ENCODE measurements at regions not wholly inside any gene's neighbourhood (a gene's known extent, or its start where the extent isn't known, plus 50 kb on each side); places are given as distances from the start of the nearest gene placed in this dataset.

DNA sequence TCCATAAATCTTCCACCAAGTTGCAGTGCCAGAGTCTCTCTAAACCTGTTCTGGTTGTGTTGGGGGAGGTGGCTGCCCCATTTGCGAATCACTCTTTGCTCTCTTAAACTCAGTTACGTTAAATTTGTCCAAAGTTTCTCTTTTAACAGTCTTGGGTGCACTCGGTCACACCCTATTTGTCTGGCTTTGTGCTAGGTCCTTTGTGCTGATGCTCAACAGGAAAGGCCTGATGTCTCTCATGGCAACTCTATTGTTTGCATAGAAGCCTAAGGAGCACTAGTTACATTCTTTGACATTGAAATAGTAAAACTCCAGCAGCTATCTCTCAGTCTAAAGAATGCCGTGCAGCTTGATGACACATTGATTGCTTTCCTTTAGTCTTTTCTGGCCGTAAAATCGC, 105.1 kb downstream of the TRMT11 start:
- POLR2A ChIA-PET, result no interaction called here
- no peak overlapping the region for H3K27ac Mint-ChIP-seq
- no peak overlapping the region for H3K4me3 Mint-ChIP-seq
- H3K36me3 Mint-ChIP-seq, result peaks cover 6 to 19% (median 9%) of the 10 kb centered on the region in 3 donors
- H3K4me1 Mint-ChIP-seq, result peaks cover 0 to 4% (median under 1%) of the 10 kb centered on the region in 4 donors
- no peak for DNase-seq
- H3K9me3 Mint-ChIP-seq, result no peaks in the 10 kb centered on the region
- ATAC-seq, result no peak
- no peaks in the 10 kb centered on the region for H3K27me3 Mint-ChIP-seq

DNA sequence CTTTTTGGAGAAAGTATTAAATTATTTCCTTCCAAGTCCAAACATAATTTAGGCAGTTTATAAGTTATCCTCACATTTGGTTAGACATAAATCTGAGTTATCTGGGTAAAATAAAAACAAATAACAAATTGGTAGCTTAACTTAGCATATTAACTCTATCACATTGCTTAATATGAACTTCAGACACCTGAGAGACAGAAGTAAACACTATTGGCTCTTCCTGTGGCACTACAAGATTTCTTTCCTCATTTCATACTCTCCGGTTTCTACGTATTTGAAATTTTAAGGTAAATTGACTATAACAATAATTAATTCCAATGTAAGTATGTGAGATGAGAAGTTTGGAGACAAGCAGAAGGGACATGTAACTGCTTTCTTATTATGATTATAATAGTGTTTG, 106.8 kb downstream of the TRMT11 start:
- H3K27me3 Mint-ChIP-seq, result no peaks in the 10 kb centered on the region

DNA sequence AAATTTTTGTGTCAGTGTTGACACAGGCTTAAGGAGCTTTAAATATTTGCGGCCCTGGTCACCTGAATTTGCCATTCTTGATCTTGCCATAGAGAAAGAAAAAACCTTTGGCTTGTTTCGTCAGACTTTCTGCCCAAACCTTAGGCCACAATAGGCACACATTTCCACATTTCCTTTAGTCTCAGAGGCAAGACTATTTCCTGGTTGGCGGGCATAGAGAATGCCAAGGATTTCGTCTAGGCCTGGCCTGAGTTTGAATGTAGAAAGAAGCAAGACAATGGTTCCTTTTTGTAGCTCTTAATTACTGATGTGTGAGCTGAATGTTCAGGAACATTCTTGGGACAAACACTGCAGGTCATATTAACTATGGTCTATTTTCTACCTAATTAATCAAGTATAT, 108.1 kb downstream of the TRMT11 start:
- Mint-ChIP-seq H3K36me3 (peaks cover 3 to 14% (median 6%) of the 10 kb centered on the region in 3 donors), H3K4me3 (no peak overlapping the region), H3K9me3 (no peaks in the 10 kb centered on the region), H3K4me1 (peaks cover 0 to 4% (median 0%) of the 10 kb centered on the region in 4 donors), H3K27me3 (no peaks in the 10 kb centered on the region), H3K27ac (no peak overlapping the region)
- ATAC-seq (no peak), DNase-seq (no peak)
- POLR2A ChIA-PET, result no interaction called here

More for the DNA sequence above, 106.8 kb downstream of the TRMT11 start:
- no peak for DNase-seq
- no peak overlapping the region for H3K27ac Mint-ChIP-seq
- POLR2A ChIA-PET, result no interaction called here
- H3K36me3 Mint-ChIP-seq, result peaks cover 6 to 19% (median 7%) of the 10 kb centered on the region in 3 donors
- no peaks in the 10 kb centered on the region for H3K9me3 Mint-ChIP-seq
- no peak overlapping the region for H3K4me3 Mint-ChIP-seq
- no peak for ATAC-seq
- peaks cover 0 to 4% (median 0%) of the 10 kb centered on the region in 4 donors for H3K4me1 Mint-ChIP-seq

DNA sequence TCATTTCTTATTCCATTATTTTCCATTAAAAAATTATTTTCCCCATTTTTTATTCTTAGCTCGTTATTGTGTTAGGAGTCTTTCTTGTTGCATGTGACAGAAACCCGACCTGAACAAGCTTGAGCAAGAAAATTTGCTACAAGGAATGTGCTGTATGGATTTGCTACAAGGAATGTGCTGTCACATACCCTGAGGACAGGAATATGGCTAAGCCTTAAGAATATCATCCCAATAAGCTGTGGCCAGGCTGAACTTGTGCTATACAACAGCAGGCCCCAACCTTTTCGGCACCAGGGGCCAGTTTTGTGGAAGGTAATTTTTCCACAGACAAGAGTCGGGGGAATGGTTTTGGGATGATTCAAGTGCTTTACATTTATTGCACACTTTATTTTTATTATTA, 114.0 kb downstream of the TRMT11 start:
- Mint-ChIP-seq H3K27me3 (no peaks in the 10 kb centered on the region), H3K9me3 (peaks cover 0 to 11% (median 0%) of the 10 kb centered on the region in 9 donors), H3K36me3 (peaks cover 22 to 30% (median 23%) of the 10 kb centered on the region in 3 donors), H3K4me1 (peaks cover 0 to 4% (median 0%) of the 10 kb centered on the region in 4 donors), H3K4me3 (no peak overlapping the region), H3K27ac (no peak overlapping the region)
- DNase-seq (no peak), ATAC-seq (no peak)
- POLR2A ChIA-PET, result no interaction called here

DNA sequence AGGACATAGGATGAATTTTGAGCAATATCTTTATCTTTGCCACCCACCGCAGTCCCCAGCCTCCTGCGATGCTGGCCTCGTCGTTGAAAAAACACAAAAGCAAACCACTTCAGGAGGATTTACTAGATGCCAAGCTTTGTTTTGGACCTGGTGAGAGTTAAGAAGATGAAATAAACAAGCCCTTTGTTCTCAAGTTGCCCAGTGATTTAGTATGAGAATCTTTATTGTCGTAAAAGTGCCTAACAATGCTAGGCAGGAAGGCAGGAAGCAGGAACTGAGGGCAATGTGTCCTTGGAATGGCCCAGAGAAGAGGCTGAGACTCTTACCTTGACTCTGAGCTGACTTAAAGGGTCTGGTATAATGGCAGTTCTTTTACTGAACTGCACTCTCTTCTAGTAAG, 116.0 kb downstream of the TRMT11 start:
- POLR2A ChIA-PET, result no interaction called here
- no peaks in the 10 kb centered on the region for H3K4me1 Mint-ChIP-seq
- H3K27me3 Mint-ChIP-seq, result no peaks in the 10 kb centered on the region
- ATAC-seq (no peak), DNase-seq (no peak)
- peaks cover 0 to 11% (median 0%) of the 10 kb centered on the region in 9 donors for H3K9me3 Mint-ChIP-seq
- no peak overlapping the region for H3K4me3 Mint-ChIP-seq
- H3K27ac Mint-ChIP-seq, result no peak overlapping the region
- H3K36me3 Mint-ChIP-seq, result peaks cover 22 to 34% (median 25%) of the 10 kb centered on the region in 3 donors

DNA sequence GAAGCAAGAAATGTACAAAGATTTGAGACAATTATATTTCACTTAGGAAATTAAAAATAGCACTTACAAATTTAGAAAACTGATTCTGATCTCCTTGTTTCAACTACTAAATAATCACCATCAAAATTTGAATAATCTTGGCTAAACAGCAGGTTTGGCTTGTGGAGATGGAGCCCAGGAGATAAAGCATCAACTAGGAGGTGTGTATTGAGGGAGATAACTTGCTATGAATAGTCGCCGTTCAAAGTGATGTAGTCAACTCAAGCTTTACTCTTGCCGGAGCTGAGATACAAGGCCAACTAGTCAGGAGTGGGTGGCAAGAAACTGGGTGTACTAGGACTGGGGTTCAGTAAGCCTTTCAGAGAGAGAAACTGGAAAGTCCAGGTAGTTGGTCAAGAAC, 117.7 kb downstream of the TRMT11 start:
- H3K4me1 Mint-ChIP-seq, result no peaks in the 10 kb centered on the region
- H3K4me3 Mint-ChIP-seq, result no peak overlapping the region
- no peaks in the 10 kb centered on the region for H3K27me3 Mint-ChIP-seq
- peaks cover 0 to 11% (median 0%) of the 10 kb centered on the region in 9 donors for H3K9me3 Mint-ChIP-seq
- DNase-seq (no peak), ATAC-seq (no peak)
- H3K27ac Mint-ChIP-seq, result no peak overlapping the region
- H3K36me3 Mint-ChIP-seq, result peaks cover 22 to 34% (median 25%) of the 10 kb centered on the region in 3 donors
- POLR2A ChIA-PET, result no interaction called here

DNA sequence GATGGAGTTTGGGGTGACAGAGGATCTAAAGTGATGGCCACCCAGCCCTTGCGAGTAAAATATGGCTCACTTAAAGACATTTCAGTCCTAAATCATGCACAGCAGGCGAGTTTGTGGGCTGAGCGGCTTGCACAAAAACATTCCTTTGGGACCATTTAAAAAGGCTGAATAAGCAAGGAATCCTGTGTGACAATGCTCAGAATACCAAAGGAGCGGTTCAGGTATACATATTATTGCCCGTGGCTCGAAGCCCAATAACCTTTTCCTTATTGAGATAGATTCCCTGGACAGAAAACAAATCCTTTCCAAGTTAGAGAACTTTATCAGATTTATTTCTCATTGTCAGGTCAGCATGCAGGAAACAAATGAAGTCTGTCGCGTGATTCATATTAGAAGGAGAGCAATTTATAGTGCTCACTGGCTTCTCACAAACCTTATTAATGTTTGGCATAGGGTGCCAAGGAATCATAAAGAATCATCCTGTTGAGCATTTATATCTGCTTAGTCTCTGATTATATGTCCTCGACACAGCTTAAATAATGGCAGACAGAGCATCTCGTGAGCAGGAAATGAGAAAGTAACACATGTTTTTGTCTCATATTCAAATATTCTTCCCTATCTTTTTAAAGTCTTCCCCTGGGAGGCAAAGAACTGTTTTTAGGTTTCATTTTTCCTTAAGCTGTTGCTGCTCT, 121.3 kb downstream of the TRMT11 start:
- ATAC-seq (no peak), DNase-seq (no peak)
- Mint-ChIP-seq H3K27me3 (no peaks in the 10 kb centered on the region), H3K9me3 (peaks cover 0 to 11% (median 0%) of the 10 kb centered on the region in 9 donors), H3K4me1 (no peaks in the 10 kb centered on the region), H3K36me3 (peaks cover 6 to 25% (median 19%) of the 10 kb centered on the region in 3 donors), H3K4me3 (no peak overlapping the region), H3K27ac (no peak overlapping the region)
- POLR2A ChIA-PET, result interaction anchor here (0.6 kb wide), 1 partner anchor 944 kb away, joined by 3 read pairs; no protein-coding TSS in a partner anchor

DNA sequence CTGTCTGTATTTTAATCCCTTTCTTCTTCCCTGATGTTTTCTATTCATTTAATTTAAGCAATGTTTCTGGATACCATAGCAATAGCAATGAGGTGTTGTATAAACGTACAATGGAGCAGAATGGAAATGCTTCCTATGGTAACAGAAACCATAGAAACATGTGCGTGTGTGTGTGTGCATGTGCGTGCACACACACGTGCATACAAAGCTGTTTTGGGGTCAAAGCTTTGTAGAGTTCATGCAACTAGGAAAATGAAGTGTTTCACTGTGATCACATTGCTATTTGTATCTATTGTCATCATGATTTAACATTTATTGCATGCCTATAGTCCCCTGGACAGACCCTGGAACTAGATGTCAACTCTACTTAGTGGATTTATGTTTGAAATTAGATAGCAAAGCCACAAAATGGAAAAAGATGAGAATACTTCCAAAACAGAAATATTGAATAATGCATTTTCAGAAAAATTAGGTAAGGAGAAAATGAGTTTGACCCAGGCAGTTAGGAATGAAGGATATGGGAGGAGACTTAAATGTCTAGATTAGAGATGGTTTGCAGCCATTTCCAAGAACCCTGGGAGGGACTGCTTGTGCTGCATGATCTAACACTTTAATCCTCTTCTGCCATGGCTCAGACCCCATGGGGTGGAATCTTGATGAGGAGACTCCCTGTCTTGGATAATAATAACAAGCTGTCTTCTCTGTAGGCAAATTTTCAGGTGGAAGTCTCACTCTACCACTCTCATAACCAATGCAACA, 124.4 kb downstream of the TRMT11 start:
- peaks cover 0 to 5% (median 2%) of the 10 kb centered on the region in 3 donors for H3K36me3 Mint-ChIP-seq
- POLR2A ChIA-PET, result no interaction called here
- no peak overlapping the region for H3K27ac Mint-ChIP-seq
- H3K27me3 Mint-ChIP-seq, result no peaks in the 10 kb centered on the region
- H3K9me3 Mint-ChIP-seq, result no peaks in the 10 kb centered on the region
- DNase-seq (no peak), ATAC-seq (no peak)
- H3K4me1 Mint-ChIP-seq, result no peaks in the 10 kb centered on the region
- no peak overlapping the region for H3K4me3 Mint-ChIP-seq

DNA sequence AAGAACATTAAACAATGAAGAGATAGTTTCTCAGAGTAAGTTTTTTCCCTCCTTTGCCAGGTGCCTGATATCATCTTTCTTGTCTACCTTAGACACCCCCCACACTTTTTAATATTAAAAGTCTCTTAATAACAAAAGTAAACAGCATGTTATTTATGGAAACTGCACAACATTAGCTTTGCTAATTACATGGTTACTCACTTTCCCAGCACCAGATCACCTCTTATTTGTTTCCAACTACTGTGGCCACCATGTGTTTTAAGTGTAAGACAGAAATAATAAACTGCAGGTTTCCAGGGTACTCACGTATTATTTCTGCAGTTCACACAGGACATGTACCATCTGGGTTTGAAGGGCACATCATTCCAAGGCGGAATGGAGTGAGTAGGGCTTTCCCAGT, 125.0 kb downstream of the TRMT11 start:
- Mint-ChIP-seq H3K27ac (no peak overlapping the region), H3K4me1 (no peaks in the 10 kb centered on the region), H3K27me3 (no peaks in the 10 kb centered on the region), H3K9me3 (no peaks in the 10 kb centered on the region), H3K36me3 (peaks cover 0 to 4% (median 2%) of the 10 kb centered on the region in 3 donors), H3K4me3 (no peak overlapping the region)
- ATAC-seq (no peak), DNase-seq (no peak)
- POLR2A ChIA-PET, result no interaction called here

DNA sequence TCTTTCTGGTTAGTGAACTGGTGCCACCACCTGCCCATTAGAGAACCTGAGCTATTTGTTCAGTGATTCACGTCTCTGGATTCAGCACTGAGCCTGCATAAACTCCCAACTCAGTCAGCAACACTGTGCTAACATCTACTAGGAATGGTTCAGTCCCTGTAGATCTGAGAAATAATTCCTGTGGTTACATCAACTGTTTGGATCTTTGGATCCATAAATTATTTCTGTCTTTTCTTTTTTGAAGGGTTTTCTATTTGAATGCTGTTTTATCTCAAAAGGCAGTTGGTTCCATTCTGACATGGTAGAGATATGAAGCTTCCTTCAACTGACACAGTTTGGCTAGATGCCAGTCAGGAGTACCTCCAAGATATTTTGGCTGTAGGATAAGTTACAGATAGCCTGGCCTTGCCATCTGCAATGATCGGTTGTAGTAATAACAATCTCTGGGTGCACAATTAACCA, 125.9 kb downstream of the TRMT11 start:
- POLR2A ChIA-PET, result no interaction called here
- Mint-ChIP-seq H3K4me1 (no peaks in the 10 kb centered on the region), H3K4me3 (no peak overlapping the region), H3K27ac (no peak overlapping the region), H3K27me3 (no peaks in the 10 kb centered on the region), H3K36me3 (peaks cover 0 to 4% (median 2%) of the 10 kb centered on the region in 3 donors), H3K9me3 (no peaks in the 10 kb centered on the region)
- ATAC-seq (no peak), DNase-seq (no peak)

DNA sequence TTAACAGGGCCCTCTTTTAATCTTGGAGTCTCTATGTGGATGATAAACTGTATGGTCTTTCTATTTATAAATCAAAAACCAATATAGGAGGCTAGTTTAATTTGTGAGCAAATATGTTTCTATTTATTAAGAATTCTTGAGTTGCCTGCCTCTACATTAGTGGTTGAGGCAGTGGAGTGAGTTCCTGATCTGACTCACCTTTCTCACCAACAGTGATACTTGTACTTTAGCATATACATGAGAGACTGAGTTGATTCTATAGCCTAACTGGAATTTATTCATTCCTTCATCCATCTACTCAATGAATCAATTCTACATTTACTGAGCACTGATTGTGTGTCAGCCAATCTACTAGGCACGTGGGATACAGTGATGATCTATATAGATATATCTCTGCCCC, 126.9 kb downstream of the TRMT11 start:
- Mint-ChIP-seq H3K4me1 (no peaks in the 10 kb centered on the region), H3K27ac (no peak overlapping the region), H3K9me3 (no peaks in the 10 kb centered on the region), H3K4me3 (no peak overlapping the region), H3K36me3 (peaks cover 2 to 4% (median 2%) of the 10 kb centered on the region in 3 donors), H3K27me3 (no peaks in the 10 kb centered on the region)
- no peak for DNase-seq
- POLR2A ChIA-PET, result no interaction called here
- ATAC-seq, result no peak

DNA sequence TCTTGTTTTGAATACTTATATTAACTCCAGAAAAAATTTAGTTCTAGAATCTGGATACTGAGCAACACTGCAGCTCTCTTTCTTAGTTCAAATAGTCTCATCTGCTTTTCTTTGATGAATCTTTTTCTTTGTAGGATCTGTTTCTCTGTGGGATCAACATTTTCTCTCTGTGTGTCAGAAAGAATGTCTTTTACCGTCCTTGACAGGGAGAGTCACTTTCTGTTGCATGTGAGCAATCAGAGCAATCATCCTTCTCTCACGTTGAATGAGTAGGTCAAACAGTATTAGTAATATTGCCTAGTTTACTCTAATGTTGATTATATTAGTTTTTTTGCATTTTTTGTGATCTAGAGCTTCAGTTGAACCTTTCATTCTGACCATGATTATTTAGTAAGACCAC, 130.9 kb downstream of the TRMT11 start:
- Mint-ChIP-seq H3K9me3 (no peaks in the 10 kb centered on the region), H3K4me3 (no peak overlapping the region), H3K27ac (no peak overlapping the region), H3K4me1 (no peaks in the 10 kb centered on the region), H3K36me3 (peaks cover 2 to 4% (median 2%) of the 10 kb centered on the region in 3 donors), H3K27me3 (no peaks in the 10 kb centered on the region)
- DNase-seq, result no peak
- POLR2A ChIA-PET, result no interaction called here
- ATAC-seq, result no peak

DNA sequence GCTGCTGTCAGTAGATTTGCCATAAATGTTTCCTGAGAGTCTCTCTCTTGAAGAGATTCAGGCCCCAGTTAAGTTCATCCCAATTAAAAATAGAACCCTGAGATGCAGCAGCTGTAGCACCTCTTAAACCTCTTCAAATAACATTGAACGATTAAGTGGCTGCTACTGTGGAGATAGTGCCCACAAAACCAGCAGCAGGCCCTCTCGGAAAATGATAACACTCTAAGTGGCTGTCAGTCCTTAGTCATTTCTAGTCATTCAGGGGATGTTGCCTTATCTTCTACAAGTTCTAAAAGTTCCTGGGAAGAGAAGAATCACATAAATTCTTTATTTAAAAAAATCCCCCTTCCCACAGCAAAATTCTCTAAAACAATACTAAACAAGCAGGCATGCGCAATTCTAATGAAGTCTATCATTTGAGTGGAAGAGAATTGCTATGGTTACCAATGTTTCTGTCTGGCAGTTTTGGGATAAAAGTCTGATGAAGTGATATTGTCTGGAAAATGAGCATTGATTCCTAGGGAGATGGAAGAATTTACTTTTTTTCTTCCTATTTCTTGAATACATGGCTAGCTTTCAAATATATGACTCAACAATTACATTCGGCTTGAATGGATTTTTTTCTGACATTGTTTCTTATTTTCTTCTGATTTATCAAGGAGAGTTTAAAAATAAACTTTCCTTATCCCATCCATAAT, 131.9 kb downstream of the TRMT11 start:
- H3K36me3 Mint-ChIP-seq, result peaks cover 0 to 2% (median 2%) of the 10 kb centered on the region in 3 donors
- POLR2A ChIA-PET, result no interaction called here
- no peaks in the 10 kb centered on the region for H3K4me1 Mint-ChIP-seq
- H3K27ac Mint-ChIP-seq, result no peak overlapping the region
- no peak overlapping the region for H3K4me3 Mint-ChIP-seq
- DNase-seq, result no peak
- ATAC-seq, result no peak
- no peaks in the 10 kb centered on the region for H3K9me3 Mint-ChIP-seq
- H3K27me3 Mint-ChIP-seq, result no peaks in the 10 kb centered on the region

All from naive thymus-derived CD8-positive, alpha-beta T cell (primary cell).